GM12878 (cell line): ENCODE measurements at regions not wholly inside any gene's neighbourhood (a gene's known extent, or its start where the extent isn't known, plus 50 kb on each side); places are given as distances from the start of the nearest gene placed in this dataset.

Experiments
- ATAC-seq: fragments of 200-7000 bp; cut with Tn5 transposase; 3 replicates; pipeline ENCODE4 v1.9.1; 2020; ENCODE audit warnings: mild to moderate bottlenecking, moderate library complexity
- BruUV-seq: library from RNA; stranded (reverse); fragments of 400-500 nt; replicated peaks from 2 replicates; lab custom pipeline; 2021; lab: Mats Ljungman, UMichigan
- CTCF ChIA-PET: fragments of 300-600 bp; sonication (Branson Sonifier 250); formaldehyde crosslinking; extraction: SDS; loops from one replicate; lab custom pipeline; 2021; ENCODE audit warnings: inconsistent platforms; lab: Yijun Ruan, JAX
- POLR2A ChIA-PET: fragments of 350-600 bp; formaldehyde crosslinking; extraction: SDS; loops from one replicate; lab custom pipeline; 2021; ENCODE audit warnings: inconsistent platforms; lab: Charles Lee
- RAD21 ChIA-PET: fragments of 300-600 bp; sonication (Branson Sonifier 250); formaldehyde crosslinking; loops from one replicate; lab custom pipeline; 2023; ENCODE audit warnings: antibody characterized with exemption; ENCODE audit not compliant: unreplicated experiment; lab: Charles Lee
- SMC1A ChIA-PET: fragments of 300-600 bp; sonication (Branson Sonifier 250); formaldehyde crosslinking; loops from one replicate; lab custom pipeline; 2023; ENCODE audit not compliant: unreplicated experiment, uncharacterized antibody; lab: Charles Lee
- DNase-seq: peaks from one replicate; pipeline ENCODE4 v3.0.0-alpha.2; 2011; ENCODE audit warnings: low read depth, low spot score
- FAIRE-seq: peaks from 3 replicates; lab custom pipeline; 2011; peaks lifted over from hg19 to GRCh38; lab: Jason Lieb, UNC
- H2AFZ ChIP-seq: 2 replicates; pipeline ENCODE4 v1.6.0; 2011; ENCODE audit warnings: low read depth, low read length, control low read depth; ENCODE audit not compliant: control insufficient read depth
- H3K27ac ChIP-seq: 2 replicates; pipeline ENCODE4 v1.5.1; 2011; ENCODE audit warnings: control low read depth; ENCODE audit not compliant: control insufficient read depth, insufficient read depth
- H3K27me3 ChIP-seq, 2 experiments: replicated peaks in 1 of 2; 2 replicates each; pipeline versions ENCODE4 v1.6.0 to v1.6.1; 2011; ENCODE audit warnings: low read length in 1 of 2; ENCODE audit not compliant: control insufficient read depth in 2 of 2, insufficient read depth in 2 of 2
- H3K36me3 ChIP-seq, 2 experiments: 2 replicates each; pipeline ENCODE4 v1.5.1; 2011; ENCODE audit warnings: low read length in 1 of 2; ENCODE audit not compliant: control insufficient read depth in 2 of 2, insufficient read depth in 2 of 2
- H3K4me1 ChIP-seq: 2 replicates; pipeline ENCODE4 v1.6.1; 2011; ENCODE audit warnings: mild to moderate bottlenecking, low read length, moderate library complexity, mixed read lengths; ENCODE audit not compliant: control insufficient read depth, insufficient read depth
- H3K4me2 ChIP-seq: 2 replicates; pipeline ENCODE4 v1.6.0; 2011; ENCODE audit warnings: control low read depth; ENCODE audit not compliant: control insufficient read depth, insufficient read depth
- H3K4me3 ChIP-seq: fragments of 200-600 bp; sonication (generic); 2 replicates; pipeline ENCODE4 v1.5.1; 2016
- H3K79me2 ChIP-seq: 2 replicates; pipeline ENCODE4 v1.6.0; 2011; ENCODE audit warnings: low read length; ENCODE audit not compliant: control insufficient read depth, insufficient read depth
- H3K9ac ChIP-seq: 2 replicates; pipeline ENCODE4 v1.8.0; 2011; ENCODE audit warnings: low read length, control low read depth, mixed read lengths; ENCODE audit not compliant: control insufficient read depth, insufficient read depth
- H3K9me3 ChIP-seq: replicated peaks from 3 replicates; pipeline ENCODE4 v1.5.1; 2011; ENCODE audit warnings: mild to moderate bottlenecking, low read length; ENCODE audit not compliant: control insufficient read depth, insufficient read depth
- H4K20me1 ChIP-seq: 2 replicates; pipeline ENCODE4 v1.6.0; 2011; ENCODE audit not compliant: control insufficient read depth, insufficient read depth
- HDAC6 ChIP-seq: fragments of 200-600 bp; sonication (generic); IDR thresholded peaks from one replicate; pipeline ENCODE4 v1.8.0; 2017; ENCODE audit warnings: antibody characterized with exemption; ENCODE audit not compliant: unreplicated experiment
- WGBS: methylation state at CpG from one replicate; pipeline ENCODE4 v1.1.6; 2016; ENCODE audit warnings: low lambda C conversion rate; ENCODE audit not compliant: insufficient replicate concordance, insufficient coverage; ENCODE audit errors: missing lambda C conversion rate; 5-methylcytosine and 5-hydroxymethylcytosine counted together
- in situ Hi-C: fragments of 300-500 bp; cut with MboI; formaldehyde crosslinking; loops from 9 replicates; pipeline ENCODE4 v1.14.3; 2018; ENCODE audit warnings: mixed read lengths
- intact Hi-C: fragments of 100-400 bp; cut with micrococcal nuclease; formaldehyde crosslinking; loops from one replicate; pipeline ENCODE4 v1.14.2; 2022; ENCODE audit not compliant: unreplicated experiment
- TF ChIP-seq, protein P1 (sequence below): IDR thresholded peaks from 2 replicates; pipeline ENCODE4 v1.6.1; 2012; ENCODE audit warnings: mild to moderate bottlenecking, low read depth, low read length
- TF ChIP-seq, protein P2 (sequence below): fragments of 450-650 bp; formaldehyde crosslinking; IDR thresholded peaks from 2 replicates; pipeline ENCODE4 v1.4.0; 2020; ENCODE audit warnings: mild to moderate bottlenecking, moderate library complexity

DNA sequence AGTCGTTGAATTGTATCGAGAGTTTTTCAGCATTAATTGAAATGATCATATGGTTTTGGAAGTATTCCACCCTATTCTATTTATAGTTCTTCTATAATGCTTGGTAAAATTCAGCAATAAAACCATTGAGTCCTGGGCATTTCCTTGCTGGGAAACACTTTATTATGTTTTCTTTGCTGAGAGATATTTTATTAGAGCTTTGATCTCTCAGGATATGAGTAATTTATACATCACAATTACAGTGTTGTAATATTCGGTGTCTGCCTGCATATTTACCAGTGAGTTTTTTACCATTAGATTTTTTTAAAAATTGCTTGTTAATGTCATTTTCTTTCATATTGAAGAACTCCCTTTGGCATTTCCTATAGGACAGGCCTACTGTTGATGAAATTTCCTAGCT, 402.7 kb upstream of the FSIP2 start (continued):
- TF ChIP-seq, protein P1, sequence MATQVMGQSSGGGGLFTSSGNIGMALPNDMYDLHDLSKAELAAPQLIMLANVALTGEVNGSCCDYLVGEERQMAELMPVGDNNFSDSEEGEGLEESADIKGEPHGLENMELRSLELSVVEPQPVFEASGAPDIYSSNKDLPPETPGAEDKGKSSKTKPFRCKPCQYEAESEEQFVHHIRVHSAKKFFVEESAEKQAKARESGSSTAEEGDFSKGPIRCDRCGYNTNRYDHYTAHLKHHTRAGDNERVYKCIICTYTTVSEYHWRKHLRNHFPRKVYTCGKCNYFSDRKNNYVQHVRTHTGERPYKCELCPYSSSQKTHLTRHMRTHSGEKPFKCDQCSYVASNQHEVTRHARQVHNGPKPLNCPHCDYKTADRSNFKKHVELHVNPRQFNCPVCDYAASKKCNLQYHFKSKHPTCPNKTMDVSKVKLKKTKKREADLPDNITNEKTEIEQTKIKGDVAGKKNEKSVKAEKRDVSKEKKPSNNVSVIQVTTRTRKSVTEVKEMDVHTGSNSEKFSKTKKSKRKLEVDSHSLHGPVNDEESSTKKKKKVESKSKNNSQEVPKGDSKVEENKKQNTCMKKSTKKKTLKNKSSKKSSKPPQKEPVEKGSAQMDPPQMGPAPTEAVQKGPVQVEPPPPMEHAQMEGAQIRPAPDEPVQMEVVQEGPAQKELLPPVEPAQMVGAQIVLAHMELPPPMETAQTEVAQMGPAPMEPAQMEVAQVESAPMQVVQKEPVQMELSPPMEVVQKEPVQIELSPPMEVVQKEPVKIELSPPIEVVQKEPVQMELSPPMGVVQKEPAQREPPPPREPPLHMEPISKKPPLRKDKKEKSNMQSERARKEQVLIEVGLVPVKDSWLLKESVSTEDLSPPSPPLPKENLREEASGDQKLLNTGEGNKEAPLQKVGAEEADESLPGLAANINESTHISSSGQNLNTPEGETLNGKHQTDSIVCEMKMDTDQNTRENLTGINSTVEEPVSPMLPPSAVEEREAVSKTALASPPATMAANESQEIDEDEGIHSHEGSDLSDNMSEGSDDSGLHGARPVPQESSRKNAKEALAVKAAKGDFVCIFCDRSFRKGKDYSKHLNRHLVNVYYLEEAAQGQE, result no peak

DNA sequence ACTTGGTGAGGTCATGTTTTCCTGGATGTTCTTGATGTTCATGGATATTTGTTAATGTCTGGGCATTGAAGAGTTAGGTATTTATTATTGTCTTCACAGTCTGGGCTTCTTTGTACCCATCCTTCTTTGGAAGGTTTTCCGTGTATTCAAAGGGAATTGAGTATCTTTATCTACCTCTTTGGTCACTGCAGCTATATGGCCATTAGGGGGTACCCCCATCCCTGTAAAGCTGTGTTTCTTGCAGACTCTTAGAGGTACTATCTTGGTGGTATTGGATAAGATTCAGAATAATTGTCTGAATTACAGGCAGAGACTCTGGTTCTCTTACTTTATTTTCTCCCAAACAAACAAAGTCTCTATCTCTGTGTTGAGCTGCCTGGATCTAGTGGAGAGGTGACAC, 401.6 kb upstream of the FSIP2 start:
- no TSS peak for BruUV-seq
- ATAC-seq, result no peak

More for the DNA sequence above, 401.6 kb upstream of the FSIP2 start:
- FAIRE-seq (no peak), DNase-seq (no peak)
- CTCF ChIA-PET, result interaction anchor here (0.7 kb wide), 1 partner anchor 1936 kb away, joined by 3 read pairs; no protein-coding TSS in a partner anchor
- Histone ChIP-seq H3K36me3 (no peaks in the 10 kb centered on the region), H4K20me1 (no peaks in the 10 kb centered on the region), H2AFZ (no peak overlapping the region), H3K4me1 (no peaks in the 10 kb centered on the region), H3K79me2 (no peaks in the 10 kb centered on the region), H3K9me3 (no peaks in the 10 kb centered on the region), H3K4me2 (no peak overlapping the region), H3K9ac (no peak overlapping the region), H3K27me3 (no peaks in the 10 kb centered on the region), H3K27ac (no peak overlapping the region), H3K4me3 (no peak overlapping the region)
- RAD21 ChIA-PET, result no interaction called here
- intact Hi-C loops, result no loop called here
- WGBS, result 0% methylated on average over 1 of the region's 1 CpG
- SMC1A ChIA-PET, result no interaction called here
- POLR2A ChIA-PET, result no interaction called here
- in situ Hi-C loops, result no loop called here
- TF ChIP-seq HDAC6, result no peak
- TF ChIP-seq, protein P2, sequence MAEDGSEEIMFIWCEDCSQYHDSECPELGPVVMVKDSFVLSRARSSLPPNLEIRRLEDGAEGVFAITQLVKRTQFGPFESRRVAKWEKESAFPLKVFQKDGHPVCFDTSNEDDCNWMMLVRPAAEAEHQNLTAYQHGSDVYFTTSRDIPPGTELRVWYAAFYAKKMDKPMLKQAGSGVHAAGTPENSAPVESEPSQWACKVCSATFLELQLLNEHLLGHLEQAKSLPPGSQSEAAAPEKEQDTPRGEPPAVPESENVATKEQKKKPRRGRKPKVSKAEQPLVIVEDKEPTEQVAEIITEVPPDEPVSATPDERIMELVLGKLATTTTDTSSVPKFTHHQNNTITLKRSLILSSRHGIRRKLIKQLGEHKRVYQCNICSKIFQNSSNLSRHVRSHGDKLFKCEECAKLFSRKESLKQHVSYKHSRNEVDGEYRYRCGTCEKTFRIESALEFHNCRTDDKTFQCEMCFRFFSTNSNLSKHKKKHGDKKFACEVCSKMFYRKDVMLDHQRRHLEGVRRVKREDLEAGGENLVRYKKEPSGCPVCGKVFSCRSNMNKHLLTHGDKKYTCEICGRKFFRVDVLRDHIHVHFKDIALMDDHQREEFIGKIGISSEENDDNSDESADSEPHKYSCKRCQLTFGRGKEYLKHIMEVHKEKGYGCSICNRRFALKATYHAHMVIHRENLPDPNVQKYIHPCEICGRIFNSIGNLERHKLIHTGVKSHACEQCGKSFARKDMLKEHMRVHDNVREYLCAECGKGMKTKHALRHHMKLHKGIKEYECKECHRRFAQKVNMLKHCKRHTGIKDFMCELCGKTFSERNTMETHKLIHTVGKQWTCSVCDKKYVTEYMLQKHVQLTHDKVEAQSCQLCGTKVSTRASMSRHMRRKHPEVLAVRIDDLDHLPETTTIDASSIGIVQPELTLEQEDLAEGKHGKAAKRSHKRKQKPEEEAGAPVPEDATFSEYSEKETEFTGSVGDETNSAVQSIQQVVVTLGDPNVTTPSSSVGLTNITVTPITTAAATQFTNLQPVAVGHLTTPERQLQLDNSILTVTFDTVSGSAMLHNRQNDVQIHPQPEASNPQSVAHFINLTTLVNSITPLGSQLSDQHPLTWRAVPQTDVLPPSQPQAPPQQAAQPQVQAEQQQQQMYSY (CRISPR knock-in tag), result no peak
